B cell (primary cell): ENCODE measurements at regions not wholly inside any gene's neighbourhood (a gene's known extent, or its start where the extent isn't known, plus 50 kb on each side); places are given as distances from the start of the nearest gene placed in this dataset.

Source experiments
- ATAC-seq: fragments of 200-7000 bp; cut with Tn5 transposase; one replicate; pipeline ENCODE4 v1.10.0; 2021; ENCODE audit warnings: low read depth, mild to moderate bottlenecking, moderate number of reproducible peaks, moderate library complexity
- CTCF ChIA-PET: fragments of 350-600 bp; sonication (Branson Sonifier 250); formaldehyde crosslinking; loops from one replicate; lab custom pipeline; 2021; ENCODE audit warnings: antibody characterized with exemption, inconsistent platforms; lab: Charles Lee
- POLR2A ChIA-PET: fragments of 350-600 bp; sonication (Branson Sonifier 250); formaldehyde crosslinking; loops from one replicate; lab custom pipeline; 2021; ENCODE audit warnings: antibody characterized with exemption; lab: Charles Lee
- DNase-seq: peaks from one replicate; pipeline ENCODE4 v3.0.0; 2013
- H2AFZ ChIP-seq: 2 replicates; pipeline ENCODE4 v1.6.1; 2012; ENCODE audit warnings: mild to moderate bottlenecking, low read depth, low read length; ENCODE audit not compliant: insufficient read depth, poor library complexity, severe bottlenecking
- H3K27ac ChIP-seq, 2 donors: 1 replicate in 1 of 2; 2 replicates in 1 of 2; pipeline ENCODE4 v1.5.1; 2012 to 2013; ENCODE audit warnings: low read length in 2 of 2, mild to moderate bottlenecking in 2 of 2, moderate library complexity in 1 of 2
- H3K27me3 ChIP-seq, 4 experiments: fragments of 200-600 bp in 1 of 4; sonication (generic) in 1 of 4; replicated peaks in 1 of 4; 1 replicate in 2 of 4; 2 replicates in 2 of 4; pipeline versions ENCODE4 v1.6.1 to v1.7.0; 2013 to 2016; ENCODE audit warnings: low read length in 3 of 4, mild to moderate bottlenecking in 2 of 4, mixed read lengths in 1 of 4, moderate library complexity in 1 of 4; ENCODE audit not compliant: insufficient read depth in 4 of 4, control insufficient read depth in 3 of 4; ENCODE audit errors: control extremely low read depth in 1 of 4
- H3K36me3 ChIP-seq, 2 experiments: replicated peaks in 1 of 2; 1 replicate in 1 of 2; 2 replicates in 1 of 2; pipeline versions ENCODE4 v1.6.1 to v1.7.1; 2013; ENCODE audit warnings: low read length in 1 of 2; ENCODE audit not compliant: insufficient read depth in 2 of 2, control insufficient read depth in 1 of 2; ENCODE audit errors: control extremely low read depth in 1 of 2, extremely low read depth in 1 of 2
- H3K4me1 ChIP-seq, 2 donors: fragments of 200-600 bp in 1 of 2; sonication (generic) in 1 of 2; 1 replicate in 1 of 2; 2 replicates in 1 of 2; pipeline versions ENCODE4 v1.5.1 to v1.6.1; 2013 to 2017; ENCODE audit warnings: low read length in 2 of 2; ENCODE audit not compliant: control insufficient read depth in 2 of 2, insufficient read depth in 2 of 2
- H3K4me2 ChIP-seq: replicated peaks from 2 replicates; pipeline ENCODE3; 2012; ENCODE audit warnings: mild to moderate bottlenecking, low read depth, low read length; ENCODE audit not compliant: poor library complexity, severe bottlenecking
- H3K4me3 ChIP-seq, 5 experiments: fragments of 200-600 bp in 1 of 5; sonication (generic) in 1 of 5; 1 replicate in 3 of 5; 2 replicates in 2 of 5; pipeline versions ENCODE4 v1.5.1 to v1.7.0; 2011 to 2016; ENCODE audit warnings: low read length in 4 of 5, mild to moderate bottlenecking in 4 of 5, low read depth in 2 of 5, control low read depth in 1 of 5, moderate library complexity in 1 of 5; ENCODE audit not compliant: insufficient read depth in 1 of 5; ENCODE audit errors: control extremely low read depth in 1 of 5, extremely low read depth in 1 of 5
- H3K79me2 ChIP-seq: fragments of 200-600 bp; sonication (generic); one replicate; pipeline ENCODE4 v1.6.0; 2016; ENCODE audit warnings: low read length; ENCODE audit not compliant: control insufficient read depth, insufficient read depth
- H3K9ac ChIP-seq: fragments of 200-600 bp; sonication (generic); 2 replicates; pipeline ENCODE4 v1.6.1; 2017; ENCODE audit warnings: mild to moderate bottlenecking, low read length, moderate library complexity
- H3K9me3 ChIP-seq, 3 donors: one replicate each; pipeline versions ENCODE4 v1.6.1 to v1.7.1; 2013; ENCODE audit warnings: low read length in 2 of 3; ENCODE audit not compliant: control insufficient read depth in 2 of 3, insufficient read depth in 1 of 3; ENCODE audit errors: control extremely low read depth in 1 of 3
- H4K20me1 ChIP-seq: 2 replicates; pipeline ENCODE4 v1.6.0; 2012; ENCODE audit warnings: mild to moderate bottlenecking, low read length; ENCODE audit not compliant: insufficient read depth, control insufficient read depth, poor library complexity, severe bottlenecking
- H3K27ac Mint-ChIP-seq: one replicate; pipeline ENCODE4 v1.8.0; 2021; ENCODE audit warnings: mixed read lengths
- H3K27me3 Mint-ChIP-seq: one replicate; pipeline ENCODE4 v1.8.0; 2021; ENCODE audit warnings: mixed read lengths
- H3K4me1 Mint-ChIP-seq: one replicate; pipeline ENCODE4 v1.8.0; 2021; ENCODE audit warnings: mixed read lengths
- H3K4me3 Mint-ChIP-seq: one replicate; pipeline ENCODE4 v1.8.0; 2021; ENCODE audit warnings: mixed read lengths
- H3K9me3 Mint-ChIP-seq: one replicate; pipeline ENCODE4 v1.8.0; 2022; ENCODE audit warnings: mixed read lengths; ENCODE audit not compliant: insufficient read depth
- EZH2 ChIP-seq: IDR thresholded peaks from 2 replicates; pipeline ENCODE4 v1.6.1; 2012; ENCODE audit warnings: borderline replicate concordance, low read depth, mild to moderate bottlenecking, moderate library complexity, low read length; ENCODE audit not compliant: insufficient read depth, poor library complexity, severe bottlenecking
- WGBS: methylation state at CpG from one replicate; pipeline ENCODE4 v1.1.5; 2013; ENCODE audit warnings: missing lambda C conversion rate; ENCODE audit not compliant: insufficient coverage; 5-methylcytosine and 5-hydroxymethylcytosine counted together
- intact Hi-C: fragments of 100-400 bp; cut with micrococcal nuclease; formaldehyde crosslinking; loops from one replicate; pipeline ENCODE4 v1.10.0; 2022
- TF ChIP-seq, protein P1 (sequence below): fragments of 200-600 bp; IDR thresholded peaks from one replicate; pipeline ENCODE4 v1.8.0; 2022; ENCODE audit warnings: antibody characterized with exemption, mild to moderate bottlenecking

DNA sequence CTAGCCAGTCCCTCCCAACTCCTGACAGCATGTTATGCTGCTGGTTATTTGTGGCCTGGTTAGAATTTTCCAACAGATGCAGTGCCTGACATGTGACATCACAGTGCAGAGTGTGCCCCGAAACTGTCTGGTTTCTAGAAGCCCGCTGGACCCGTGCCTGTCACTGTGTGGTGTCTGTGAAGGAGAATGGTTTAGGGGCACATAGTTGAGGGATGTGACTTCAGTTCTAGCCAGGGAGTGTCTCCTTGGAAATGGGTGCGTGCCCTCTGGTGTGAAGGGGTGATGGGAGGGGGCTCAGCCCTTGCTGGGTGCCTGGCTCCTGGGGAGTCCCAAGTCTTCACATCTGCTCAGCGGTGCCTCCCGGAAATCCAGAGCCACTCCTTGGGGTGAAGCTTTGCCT is 303.6 kb downstream of the GLRX3 start:
- Histone ChIP-seq H3K9me3 (peaks cover 0 to 20% (median 0%) of the 10 kb centered on the region in 3 donors), H3K4me1 (no peaks in the 10 kb centered on the region), H3K36me3 (no peaks in the 10 kb centered on the region), H3K9ac (no peak overlapping the region), H3K4me2 (no peak overlapping the region), H3K4me3 (no peak overlapping the region), H3K27ac (no peak overlapping the region), H3K79me2 (no peaks in the 10 kb centered on the region), H3K27me3 (no peaks in the 10 kb centered on the region), H2AFZ (no peak overlapping the region), H4K20me1 (no peaks in the 10 kb centered on the region)
- H3K27me3 Mint-ChIP-seq: no peaks in the 10 kb centered on the region
- POLR2A ChIA-PET: no interaction called here
- H3K9me3 Mint-ChIP-seq: peaks cover 6% of the 10 kb centered on the region
- intact Hi-C loops: no loop called here
- no peak overlapping the region for H3K4me3 Mint-ChIP-seq
- TF ChIP-seq EZH2: no peak
- TF ChIP-seq, protein P1, sequence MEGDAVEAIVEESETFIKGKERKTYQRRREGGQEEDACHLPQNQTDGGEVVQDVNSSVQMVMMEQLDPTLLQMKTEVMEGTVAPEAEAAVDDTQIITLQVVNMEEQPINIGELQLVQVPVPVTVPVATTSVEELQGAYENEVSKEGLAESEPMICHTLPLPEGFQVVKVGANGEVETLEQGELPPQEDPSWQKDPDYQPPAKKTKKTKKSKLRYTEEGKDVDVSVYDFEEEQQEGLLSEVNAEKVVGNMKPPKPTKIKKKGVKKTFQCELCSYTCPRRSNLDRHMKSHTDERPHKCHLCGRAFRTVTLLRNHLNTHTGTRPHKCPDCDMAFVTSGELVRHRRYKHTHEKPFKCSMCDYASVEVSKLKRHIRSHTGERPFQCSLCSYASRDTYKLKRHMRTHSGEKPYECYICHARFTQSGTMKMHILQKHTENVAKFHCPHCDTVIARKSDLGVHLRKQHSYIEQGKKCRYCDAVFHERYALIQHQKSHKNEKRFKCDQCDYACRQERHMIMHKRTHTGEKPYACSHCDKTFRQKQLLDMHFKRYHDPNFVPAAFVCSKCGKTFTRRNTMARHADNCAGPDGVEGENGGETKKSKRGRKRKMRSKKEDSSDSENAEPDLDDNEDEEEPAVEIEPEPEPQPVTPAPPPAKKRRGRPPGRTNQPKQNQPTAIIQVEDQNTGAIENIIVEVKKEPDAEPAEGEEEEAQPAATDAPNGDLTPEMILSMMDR: no peak
- no peak for DNase-seq
- H3K4me1 Mint-ChIP-seq: no peaks in the 10 kb centered on the region
- no peak overlapping the region for H3K27ac Mint-ChIP-seq
- no peak for ATAC-seq
- CTCF ChIA-PET: no interaction called here
- 98% methylated on average over 5 of the region's 6 CpGs for WGBS

DNA sequence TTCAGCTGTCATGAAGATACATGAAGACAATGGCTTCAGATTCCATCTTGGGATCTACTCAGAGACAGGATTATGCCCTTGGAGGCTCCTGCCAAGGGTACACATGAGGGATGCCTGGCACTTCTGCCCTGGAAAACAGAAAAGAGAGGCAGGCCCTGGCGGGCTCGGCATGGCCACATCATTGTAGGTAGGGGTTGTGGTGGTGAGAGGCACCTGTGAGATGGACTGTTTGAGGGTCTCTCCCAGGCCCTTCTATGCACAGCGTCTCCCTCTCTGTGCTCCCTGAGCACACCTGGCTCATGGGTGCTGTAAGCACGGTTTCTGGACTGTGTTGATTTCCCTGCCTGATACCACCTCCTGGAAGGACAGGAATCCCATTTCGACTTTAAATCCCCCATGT is 304.3 kb downstream of the GLRX3 start:
- DNase-seq: no peak
- Histone ChIP-seq H3K9ac (no peak overlapping the region), H2AFZ (no peak overlapping the region), H4K20me1 (no peaks in the 10 kb centered on the region), H3K4me2 (no peak overlapping the region), H3K27me3 (no peaks in the 10 kb centered on the region), H3K36me3 (no peaks in the 10 kb centered on the region), H3K4me3 (no peak overlapping the region), H3K4me1 (no peaks in the 10 kb centered on the region), H3K27ac (no peak overlapping the region), H3K9me3 (peaks cover 0 to 16% (median 0%) of the 10 kb centered on the region in 3 donors), H3K79me2 (no peaks in the 10 kb centered on the region)
- TF ChIP-seq, protein P1: no peak
- TF ChIP-seq EZH2: no peak
- Mint-ChIP-seq H3K4me3 (no peak overlapping the region), H3K27me3 (no peaks in the 10 kb centered on the region), H3K27ac (no peak overlapping the region), H3K9me3 (peaks cover 6% of the 10 kb centered on the region), H3K4me1 (no peaks in the 10 kb centered on the region)
- ATAC-seq: no peak
- intact Hi-C loops: no loop called here
- ChIA-PET POLR2A (no interaction called here), CTCF (no interaction called here)
- WGBS: 92% methylated on average over 5 of the region's 5 CpGs
